ENCODE measurements at regions not wholly inside any gene's neighbourhood (a gene's known extent, or its start where the extent isn't known, plus 50 kb on each side); places are given as distances from the start of the nearest gene placed in this dataset.

DNA sequence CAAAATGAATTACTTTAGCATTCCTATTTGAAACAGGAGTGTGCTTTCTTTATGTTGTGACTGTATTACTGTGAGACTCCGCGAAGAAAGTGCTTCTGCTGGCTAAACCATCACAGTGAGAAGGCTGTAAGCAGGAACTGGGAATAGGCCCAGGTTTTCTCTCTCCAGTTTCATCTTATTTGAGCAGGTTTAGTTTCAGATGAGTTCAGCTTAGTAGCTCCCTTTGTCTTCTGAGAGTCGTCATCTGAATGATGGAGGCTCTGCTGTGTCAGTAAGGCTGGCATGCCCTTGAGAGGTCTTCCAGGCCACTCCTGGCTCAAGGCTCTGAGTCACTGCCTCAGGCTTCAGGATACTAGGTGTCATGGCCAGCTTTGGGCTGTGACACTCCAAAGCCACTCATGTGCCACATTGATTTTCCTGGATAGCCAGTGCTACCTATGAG lies 205.6 kb upstream of the RGS6 start:
- DNase-seq, result no peak

DNA sequence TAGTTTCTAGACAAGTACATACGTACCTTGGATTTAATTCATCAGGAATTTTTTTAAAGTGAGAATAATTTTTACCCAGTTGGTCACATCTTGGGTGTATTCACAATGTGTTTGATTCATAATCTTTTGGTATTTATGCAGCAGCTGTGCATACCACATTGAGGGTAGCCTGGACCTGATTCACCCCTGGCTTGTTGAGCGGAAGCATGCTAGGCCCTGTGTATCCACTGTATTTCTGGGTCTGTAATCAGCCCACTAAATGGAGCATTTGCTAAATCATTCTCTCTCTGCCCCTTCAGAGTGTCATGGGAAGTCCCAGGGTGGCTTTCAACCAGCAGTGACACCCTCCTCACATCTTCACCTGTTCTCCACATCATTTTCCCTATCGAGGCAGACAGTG lies 203.8 kb upstream of the RGS6 start:
- DNase-seq, result no peak

DNA sequence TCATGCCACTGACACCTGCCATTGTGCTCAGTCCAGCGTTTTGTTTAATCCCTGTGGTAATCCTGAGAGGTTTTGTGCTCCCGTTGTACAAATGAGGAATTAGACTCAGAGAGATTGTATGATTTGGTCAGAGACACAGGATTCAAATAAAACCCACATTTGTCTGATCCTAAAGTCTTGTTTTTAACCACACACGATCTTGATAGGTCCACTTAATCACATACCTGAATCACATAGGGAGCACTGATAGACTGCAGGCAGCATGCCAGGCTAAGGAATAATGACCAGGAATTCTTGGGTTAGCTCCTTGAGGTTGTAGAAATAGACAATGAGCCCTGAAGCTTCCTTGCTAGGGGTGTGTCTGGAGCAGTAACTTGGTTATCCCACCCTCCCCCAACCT lies 202.6 kb upstream of the RGS6 start:
- DNase-seq, result no peak

DNA sequence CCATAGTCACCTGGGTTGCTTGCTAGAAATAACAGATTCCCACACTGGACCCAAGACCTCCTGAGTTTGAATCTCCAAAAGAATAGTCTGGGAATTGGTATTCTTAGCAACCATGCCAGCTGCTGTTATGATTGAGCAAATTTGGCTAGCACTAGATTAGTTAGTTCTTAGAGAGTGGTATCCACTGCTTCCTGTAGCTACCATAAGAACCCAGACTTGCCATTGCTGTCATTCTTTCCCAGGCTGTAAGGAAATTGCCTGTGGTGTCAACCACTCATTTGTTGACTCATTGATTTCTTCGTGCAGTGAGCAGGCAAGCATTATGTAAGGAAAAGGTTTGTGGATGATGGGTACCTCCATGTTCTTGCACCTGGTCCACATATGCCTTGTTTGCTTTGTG lies 201.8 kb upstream of the RGS6 start:
- DNase-seq, result no peak

DNA sequence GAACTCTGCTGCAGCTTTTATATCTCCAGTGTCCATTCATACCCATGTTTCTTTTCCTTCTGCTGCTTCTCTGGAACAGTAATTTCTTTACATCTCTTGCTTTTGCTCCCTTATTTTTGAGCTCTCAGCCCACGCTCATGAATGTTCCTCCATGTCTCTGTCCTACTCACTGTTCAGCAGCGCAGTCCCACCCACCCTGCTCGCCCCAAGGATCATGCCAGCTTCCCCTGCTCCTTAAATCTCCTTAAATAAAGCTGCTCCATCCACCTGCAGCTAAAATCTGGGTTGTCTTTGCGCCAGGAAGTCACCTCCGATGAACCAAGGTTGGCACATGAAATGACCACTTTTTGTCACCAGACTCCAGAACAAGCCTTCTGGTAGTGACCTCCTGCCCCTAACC lies 201.1 kb upstream of the RGS6 start:
- no peak for DNase-seq

DNA sequence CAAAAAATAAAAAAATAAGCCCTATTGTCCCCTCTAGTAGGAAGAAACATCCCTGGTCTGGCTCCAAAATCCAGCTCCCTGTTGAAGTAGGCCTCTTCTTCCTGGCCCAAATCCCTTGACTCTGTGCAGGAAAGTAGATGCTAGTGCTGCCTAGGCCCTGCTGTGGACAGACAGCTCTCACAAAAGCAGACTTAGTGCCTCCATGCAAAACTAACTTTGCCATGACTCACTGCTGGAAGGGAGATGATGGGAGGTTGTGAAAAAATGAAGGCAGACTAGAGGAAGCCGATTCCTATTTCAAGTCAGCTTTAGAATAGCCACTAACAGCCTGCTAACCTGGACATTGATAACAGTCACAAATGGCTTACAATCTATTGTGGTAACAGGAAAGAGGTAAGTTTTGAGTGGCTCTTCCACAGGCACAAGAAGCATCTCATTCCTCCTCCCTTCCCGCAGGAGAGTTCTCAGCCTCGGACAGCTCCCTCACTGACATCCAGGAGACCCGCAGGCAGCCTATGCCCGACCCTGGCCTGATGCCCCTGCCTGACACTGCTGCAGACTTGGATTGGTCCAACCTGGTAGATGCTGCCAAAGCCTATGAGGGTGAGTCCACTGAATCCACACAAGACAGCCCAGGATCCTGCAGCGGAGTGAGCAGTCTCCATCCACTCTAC lies 198.9 kb upstream of the RGS6 start:
- DNase-seq, result no peak

DNA sequence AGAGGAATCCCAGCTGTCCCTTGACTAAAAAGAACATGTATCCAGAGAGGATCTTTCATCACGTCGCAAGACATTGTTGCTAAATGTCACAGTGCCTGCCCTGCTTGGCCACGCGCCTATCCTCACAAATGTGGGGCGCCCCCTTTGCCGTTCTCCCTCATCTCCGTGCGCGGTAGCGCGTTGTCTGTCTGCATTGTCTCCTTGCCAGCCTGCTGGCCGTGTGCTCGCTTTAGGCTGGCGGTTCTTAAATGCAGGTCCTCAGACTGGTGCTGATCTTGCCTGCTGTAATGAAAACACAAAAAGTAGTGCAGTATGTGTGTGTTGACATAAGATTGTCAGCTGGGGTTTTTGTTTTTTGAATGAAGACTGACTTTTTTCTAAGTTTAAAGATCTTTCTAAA lies 198.2 kb upstream of the RGS6 start:
- no peak for DNase-seq

DNA sequence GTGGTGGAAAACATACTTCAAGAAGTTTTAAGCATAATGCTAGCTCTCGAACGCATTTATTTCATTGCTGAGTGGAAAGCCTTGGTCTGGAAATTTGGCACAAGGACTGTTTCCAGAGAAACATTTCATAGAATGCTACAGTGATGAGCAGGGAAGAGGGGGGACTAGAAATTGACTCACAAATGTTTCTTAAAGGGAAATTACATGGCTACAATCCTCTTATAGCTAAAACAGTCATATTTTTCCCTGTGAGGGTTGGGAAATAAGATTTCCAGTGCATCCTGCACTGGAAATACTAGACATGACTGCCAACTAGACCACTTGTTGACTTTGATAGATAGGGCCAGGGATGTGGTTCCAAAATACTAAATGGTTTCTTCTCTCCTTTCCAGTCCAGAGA lies 197.3 kb upstream of the RGS6 start:
- no peak for DNase-seq

DNA sequence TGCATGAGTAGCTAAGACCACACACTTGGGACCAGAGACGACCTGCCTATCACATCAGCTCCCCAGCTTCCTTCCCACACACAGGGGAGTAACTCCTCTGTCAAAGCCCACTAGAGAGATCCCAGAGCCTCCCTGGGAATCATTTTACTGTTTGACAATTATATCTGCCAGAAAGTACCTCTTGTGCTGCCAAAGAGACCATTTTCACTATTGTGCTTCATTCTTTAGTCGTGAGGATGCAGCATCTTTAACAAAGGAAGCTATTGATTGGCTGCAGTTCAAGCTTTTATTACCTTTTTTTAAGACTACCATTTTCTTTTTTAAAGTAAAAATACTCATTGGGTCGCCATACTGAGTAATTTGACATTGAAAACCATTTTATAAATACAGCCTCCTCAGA lies 194.5 kb upstream of the RGS6 start:
- DNase-seq, result no peak

DNA sequence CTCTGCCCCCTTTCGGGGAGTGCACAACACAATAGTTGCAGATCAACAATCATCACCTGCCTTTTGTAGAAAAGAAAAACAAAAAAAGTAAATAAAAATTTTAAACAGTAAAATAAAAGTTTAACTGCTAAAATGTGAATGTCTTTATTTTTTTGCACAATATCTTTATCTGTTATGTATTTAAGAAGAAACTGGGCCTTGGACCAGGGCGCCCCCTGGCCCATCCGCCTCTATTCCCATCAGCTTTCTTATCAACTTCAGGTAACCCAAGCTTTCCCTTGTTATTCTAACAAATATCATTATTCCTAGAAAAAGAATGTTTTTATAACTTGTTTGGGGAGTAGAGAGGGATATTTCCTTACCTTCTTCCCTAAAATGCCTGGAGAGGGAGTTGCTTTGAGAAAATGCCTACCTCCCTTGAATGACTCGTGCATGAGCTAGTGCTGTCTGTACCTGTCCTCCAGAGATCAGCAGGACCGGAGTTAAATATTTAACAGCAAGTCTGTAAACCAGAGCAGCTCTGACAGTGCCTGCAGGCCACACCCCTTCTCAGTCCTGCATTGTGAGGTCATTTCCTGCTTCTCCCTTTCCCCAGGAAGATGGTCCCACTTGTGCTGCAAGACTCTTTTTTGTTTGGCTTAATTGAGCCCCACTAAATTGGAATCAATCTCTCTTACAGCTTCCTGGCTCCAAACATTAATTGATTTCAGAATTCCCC lies 192.8 kb upstream of the RGS6 start:
- DNase-seq, result no peak

DNA sequence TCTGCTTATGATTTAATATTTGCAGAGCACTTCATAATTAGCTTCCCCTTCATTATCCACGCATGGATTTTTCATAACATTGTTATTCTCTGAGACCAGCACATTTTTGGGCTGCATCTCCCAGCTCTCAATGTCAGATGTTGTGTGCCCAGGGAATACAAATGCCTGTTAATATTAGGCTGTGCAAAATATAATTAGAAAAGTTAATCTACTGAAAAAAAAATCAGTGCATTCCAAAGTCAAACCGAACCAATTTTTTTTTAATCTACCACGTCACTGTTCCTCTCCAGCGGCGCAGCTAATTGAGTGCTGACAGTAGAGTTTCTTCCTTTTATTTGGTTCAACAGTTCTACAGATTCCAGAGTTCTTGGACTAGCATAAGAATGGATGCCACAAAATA lies 191.0 kb upstream of the RGS6 start:
- DNase-seq, result no peak

DNA sequence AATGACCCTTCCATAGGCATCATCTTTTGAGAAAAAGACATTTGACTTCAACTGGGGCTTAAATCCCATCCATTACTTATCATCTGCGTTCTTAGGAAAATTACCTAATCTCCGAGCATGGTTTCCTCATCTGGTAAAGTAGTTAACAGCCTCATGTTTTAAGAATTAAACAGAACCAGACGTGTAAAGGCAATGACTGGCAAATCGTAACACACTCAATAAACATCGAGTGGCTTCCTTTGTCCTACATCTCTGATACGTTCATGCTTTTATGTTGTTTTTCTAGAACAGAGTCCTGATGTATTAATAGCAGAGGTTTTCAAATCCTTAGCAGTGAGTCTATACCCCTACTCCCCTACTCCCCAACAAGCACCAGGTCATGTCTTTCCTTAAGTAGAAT lies 189.7 kb upstream of the RGS6 start:
- DNase-seq, result no peak

DNA sequence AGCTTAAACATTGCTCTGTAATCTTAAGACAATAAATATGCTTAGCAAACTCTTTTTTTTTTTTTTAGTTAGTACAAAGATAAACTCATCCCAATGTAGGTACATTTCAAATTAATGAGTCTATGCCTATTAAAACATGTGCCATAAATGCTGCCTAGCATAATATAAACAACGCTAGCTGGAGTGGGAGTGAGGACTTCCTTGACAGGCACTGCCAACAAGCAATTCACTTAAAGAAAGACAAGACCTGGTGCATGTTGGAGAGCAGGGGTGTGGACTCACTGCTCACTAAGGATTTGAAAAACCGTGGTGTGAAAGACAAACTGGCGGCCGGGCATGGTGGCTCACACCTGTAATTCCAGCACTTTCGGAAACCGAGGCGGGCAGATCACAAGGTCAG lies 187.2 kb upstream of the RGS6 start:
- no peak for DNase-seq

DNA sequence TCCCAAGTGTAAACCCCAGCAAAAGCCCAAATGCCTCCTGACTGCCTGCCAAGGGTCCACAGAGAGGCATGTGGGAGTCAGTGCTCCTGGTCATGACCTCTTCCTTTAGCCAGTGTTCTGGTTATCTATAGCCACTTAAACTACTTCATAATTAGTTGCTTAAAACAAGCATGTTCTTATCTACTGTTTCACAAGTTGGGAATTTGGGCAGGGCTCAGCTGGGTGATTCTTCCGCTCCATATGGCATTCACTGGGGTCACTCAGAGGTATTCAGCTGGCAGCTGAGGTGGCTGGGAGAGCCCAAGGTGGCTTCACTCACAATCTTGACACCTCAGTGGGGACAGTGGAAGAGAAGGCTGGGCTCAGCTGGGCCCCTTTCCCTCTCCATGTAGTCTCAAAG lies 184.0 kb upstream of the RGS6 start:
- no peak for DNase-seq

DNA sequence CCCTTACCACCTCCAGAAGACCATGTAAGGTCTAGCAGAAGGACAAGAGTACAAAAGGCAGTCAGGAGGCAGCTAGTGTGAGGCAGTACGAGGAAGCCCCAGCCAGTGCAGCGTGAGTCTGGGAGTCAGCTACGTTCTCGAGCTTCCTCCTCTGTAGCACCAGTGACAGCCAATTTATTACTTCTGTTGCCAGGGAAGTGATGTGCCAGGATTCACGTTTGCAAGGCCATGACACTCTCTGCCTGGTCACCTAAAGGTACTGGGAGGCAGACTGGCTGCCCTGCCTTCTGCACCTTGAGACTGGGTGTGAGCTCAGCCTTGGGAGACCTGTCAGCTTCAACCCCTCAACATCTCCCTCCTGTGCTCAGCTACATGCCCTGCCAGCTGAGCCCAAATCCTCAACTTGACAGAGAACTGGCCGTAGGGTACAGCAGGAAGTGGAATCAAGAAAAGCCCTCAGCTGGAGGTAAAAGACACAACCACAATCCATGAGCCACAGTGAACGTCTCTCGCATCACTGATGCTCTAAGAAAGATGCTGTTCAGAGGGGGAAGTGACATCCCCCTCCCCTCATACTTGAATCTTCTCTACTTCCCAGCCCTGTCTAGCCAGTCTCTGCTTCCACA lies 182.5 kb upstream of the RGS6 start:
- no peak for DNase-seq

DNA sequence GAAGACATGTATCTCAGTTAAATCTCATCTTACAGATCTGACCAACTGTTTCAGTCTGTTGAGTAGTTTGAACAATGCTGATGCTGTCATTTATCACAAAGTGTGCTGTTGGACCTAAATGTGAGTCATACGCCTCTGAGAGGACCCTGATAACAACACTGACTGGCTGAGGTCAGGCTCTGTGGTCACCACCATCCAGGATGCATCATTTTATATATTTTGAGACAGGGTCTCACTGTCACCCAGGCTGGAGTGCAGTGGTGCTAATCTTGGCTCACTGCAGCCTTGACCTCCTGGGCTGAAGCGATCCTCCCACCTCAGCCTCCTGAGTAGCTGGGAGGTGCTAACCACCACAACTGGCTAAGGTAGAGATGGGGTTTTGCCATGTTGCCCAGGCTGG lies 181.0 kb upstream of the RGS6 start:
- DNase-seq, result no peak

DNA sequence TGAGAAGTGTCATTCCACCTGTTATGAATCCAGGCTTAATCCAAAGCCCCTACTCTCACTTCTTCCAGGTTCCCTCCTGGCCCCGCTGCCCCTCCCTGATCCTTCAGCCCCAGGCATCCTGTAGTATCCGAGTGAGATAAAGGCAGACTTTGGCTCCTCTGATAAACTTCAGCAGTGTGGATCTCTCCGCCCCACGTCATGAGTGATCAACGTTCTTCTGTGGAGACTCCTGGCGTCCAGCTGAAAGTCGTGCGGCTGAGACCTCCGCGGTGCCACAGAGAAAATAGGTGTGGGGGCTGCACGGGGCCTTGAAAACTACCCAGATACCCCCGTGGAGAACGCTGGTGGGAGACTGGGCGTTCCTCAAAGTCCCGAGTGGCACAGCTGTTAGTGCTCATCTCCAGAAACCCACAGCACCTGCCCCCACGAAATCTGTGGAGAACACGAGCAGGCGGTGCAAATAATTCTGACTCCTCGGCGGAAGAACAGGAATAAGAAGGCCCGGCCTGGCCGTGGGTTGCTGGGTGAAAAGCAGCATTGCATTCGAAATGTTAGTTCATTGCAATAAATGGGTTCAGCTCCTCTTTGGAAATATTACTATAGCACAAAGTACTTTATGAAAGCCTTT lies 180.0 kb upstream of the RGS6 start:
- DNase-seq, result no peak

DNA sequence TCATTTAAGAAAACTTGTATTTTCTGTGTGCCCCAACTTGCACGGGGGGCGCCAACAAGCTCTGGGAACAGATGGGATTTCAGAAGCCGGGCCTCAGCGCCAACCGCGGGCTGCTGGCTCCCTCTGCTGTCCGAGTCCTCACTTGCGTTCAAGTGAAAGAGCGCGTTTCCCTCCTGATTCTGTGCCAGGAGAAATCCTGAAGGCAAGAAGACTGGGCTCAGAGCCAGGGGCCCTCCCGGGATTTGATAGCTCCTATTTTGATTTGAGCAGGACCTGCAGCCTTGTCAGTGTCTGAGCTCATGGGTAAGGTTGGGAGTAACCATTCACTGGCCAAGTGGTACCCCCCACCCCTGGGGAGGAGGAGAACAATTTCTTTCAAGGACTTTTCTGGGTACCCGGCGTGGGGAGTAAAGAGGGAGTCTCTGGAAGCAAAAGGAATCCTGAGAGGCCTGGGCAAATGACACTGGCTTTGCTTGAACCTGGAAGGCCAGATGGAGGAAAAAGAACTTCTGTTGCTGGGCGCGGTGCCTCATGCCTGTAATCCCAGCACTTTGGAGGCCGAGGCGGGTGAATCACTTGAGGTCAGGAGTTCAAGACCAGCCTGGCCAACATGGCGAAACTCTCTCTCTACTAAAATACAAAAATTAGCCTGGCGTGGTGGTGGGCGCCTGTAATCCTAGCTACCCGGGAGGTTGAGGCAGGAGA lies 179.0 kb upstream of the RGS6 start:
- DNase-seq, result peak; percentile 97

DNA sequence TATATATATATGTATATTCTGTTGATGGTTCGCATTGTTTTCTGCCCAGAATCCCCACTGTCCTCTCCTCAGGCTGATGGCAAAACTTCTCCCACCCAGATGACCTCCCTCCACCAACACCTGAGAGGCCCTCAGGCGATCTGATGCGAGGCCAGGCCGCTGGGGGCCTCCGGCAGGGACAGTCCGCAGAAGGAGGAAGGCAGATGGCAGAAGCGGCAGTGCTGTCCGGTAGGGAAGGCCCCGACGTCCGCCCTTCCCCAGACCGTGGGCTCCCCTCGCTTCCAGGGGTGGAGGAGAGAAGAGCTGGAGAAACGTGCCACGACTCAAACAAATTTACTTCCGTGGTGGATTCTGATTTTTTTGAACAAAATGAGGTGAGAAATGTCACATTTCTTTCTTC lies 178.3 kb upstream of the RGS6 start:
- DNase-seq, result no peak

DNA sequence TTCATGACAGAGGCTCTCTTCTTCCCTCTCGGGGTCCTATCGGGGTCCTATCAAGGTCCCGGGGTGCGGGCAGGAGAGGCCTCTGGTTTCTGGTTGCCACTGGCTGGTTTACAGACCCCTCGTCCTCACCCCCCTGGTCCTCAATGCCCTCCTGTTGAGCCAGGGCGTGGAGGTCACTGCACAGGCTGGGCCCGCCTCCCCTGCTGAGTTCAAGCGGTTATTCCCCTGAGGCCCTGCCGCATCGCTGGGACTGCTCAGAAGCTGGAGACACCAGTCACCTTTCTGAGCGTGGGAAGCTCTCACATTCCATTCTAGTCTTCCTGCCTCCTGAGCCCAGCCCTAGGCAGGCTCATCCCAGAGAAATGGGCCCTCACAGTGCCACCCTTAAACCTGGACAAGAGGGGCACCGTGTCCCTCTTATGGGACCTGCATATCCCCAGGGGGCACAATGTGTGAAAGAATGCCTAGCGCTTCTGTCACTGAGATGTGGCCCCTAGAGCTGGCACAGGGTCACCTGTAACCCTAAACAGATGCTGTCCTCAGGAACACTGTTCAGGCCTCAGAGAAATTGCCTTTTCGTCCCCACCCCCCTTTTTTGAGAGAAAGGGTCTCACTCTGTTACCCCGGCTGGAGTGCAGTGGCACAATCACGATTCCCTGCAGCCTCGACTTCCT lies 177.7 kb upstream of the RGS6 start:
- no peak for DNase-seq

DNA sequence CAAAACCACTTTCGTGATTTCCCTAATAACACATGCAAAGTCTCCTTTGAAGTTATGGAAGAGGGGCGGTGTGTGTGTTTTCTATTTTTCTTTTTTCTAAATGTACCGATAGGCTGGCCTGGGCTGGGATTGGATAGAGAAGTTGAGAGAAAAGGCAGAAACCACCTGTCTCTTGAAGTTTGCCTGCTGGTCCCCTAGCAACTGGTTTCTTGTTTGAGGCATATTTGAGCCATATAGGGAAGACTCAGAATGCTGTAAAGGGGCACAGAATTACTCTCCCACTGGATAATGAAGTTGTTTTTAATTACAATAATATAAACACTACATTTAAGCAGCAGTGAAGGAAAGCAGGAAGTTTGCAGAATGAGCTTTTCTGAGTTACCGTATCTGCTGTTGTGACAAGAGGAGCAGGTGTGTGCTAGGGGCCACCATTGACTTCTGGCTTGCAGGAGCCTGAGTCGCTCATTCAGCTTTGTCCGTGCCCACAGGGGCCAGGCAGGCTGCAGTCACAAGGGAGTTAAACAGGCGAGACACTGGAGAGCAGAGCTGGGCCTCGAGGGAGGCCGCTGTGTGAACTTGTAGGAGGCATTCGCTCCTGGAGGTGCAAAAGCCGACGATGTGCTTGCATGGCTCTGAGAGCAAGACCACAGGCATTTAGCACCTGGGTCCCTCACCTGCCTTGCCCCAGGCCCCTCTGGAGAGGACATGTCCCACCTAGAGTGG lies 173.8 kb upstream of the RGS6 start:
- DNase-seq, result no peak

DNA sequence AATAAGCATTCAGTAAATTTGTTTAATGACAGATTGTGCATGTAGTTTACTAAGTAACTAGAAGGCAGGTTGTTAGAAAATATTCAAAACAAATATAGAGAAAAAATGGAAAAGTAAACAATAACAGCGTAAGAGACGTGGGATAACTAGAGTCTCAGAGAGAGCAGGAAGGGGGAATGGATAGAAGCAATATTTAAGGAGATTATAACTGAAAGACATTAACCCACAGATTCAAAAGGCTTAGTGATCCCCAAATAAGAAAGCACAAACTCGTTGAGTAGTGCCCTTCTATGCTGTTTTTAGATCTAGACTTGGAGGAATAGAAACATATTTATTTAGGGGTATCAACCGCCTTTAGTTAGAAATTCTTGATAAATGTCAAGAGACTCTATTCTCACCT lies 169.7 kb upstream of the RGS6 start:
- no peak for DNase-seq

Data from NCI-H1694 treated with DMSO at 0.1 percent for 48 hours (cell line).